NCI-H524 (cell line): ENCODE measurements at regions not wholly inside any gene's neighbourhood (a gene's known extent, or its start where the extent isn't known, plus 50 kb on each side); places are given as distances from the start of the nearest gene placed in this dataset.
"Not testable (repeated sequence)": the region's sequence is repeated elsewhere in the genome, so short reads cannot be mapped to it uniquely, and the experiment has no call there.

Source experiments
- DNase-seq, 2 experiments: peaks; one replicate each; lab custom pipeline; 2025; lab: John Stamatoyannopoulos, UW

- no peak for DNase-seq
Measured at GRCh38 chrX:95218976-95219375, 1465.7 kb upstream of the DIAPH2 start.

- DNase-seq, result no peak
Measured at GRCh38 chrX:95248386-95248785, 1436.3 kb upstream of the DIAPH2 start.

GRCh38 chrX:95290455-95290854 lies 1394.2 kb upstream of the DIAPH2 start:
- DNase-seq, result peak in 1 of 2 experiments; percentile 4

DNA sequence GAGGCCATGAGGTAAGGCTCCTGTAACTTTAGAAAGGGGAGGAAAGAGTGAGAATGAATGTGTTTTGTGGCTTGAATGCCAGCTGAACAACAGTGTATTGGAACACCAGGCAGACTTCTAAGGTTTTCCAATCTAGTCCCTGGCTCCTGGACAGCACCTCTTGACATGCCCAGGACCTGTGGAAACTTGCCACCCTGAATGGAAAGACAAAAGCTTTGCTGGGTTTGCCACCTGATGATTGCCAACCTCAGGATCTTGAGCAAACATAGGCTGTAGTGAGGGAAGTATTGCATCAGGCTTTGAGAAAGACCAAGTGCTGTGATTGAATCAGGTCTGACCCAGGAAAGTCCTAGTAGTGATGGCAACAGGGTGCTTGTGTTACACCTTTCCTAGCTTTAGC lies 1393.1 kb upstream of the DIAPH2 start:
- no peak for DNase-seq

DNA sequence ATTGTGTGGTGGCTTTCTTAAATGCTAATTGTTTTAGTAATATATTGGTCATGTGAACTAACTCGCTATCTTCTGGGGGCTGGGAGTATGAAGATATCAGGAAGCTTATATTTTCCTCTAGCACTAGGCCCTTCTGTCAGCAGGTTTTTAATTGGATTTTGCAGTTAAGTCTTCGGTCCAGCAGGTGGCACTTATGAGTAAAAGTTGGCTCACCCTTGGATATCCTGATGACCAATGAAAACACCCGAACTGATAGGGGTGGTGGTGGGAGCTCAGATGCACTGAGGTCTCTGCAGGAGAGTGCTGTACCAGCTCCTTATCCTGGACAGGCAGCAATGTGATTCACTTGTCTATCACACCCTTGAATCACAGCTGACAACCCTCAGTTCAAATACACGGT lies 1365.8 kb upstream of the DIAPH2 start:
- peak; percentile 15 to 41 for DNase-seq

DNA sequence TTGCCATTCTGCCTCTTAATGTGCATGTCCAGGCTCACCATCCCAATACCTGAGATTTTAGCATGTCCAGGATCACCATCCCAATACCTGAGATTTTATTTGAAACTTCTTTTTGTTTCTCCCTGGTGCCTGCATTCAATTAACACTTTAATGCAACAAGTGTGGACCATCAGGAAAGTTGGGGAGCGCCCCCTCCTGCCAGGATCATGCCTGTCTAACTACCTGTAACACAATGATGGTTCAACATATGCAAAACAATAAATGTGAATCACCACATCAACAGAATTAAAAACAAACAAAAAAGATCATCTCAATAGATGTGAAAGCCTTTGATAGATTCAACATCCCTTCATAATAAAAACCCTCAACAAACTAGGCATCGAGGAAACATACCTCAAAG lies 1359.5 kb upstream of the DIAPH2 start:
- DNase-seq, result no peak

DNA sequence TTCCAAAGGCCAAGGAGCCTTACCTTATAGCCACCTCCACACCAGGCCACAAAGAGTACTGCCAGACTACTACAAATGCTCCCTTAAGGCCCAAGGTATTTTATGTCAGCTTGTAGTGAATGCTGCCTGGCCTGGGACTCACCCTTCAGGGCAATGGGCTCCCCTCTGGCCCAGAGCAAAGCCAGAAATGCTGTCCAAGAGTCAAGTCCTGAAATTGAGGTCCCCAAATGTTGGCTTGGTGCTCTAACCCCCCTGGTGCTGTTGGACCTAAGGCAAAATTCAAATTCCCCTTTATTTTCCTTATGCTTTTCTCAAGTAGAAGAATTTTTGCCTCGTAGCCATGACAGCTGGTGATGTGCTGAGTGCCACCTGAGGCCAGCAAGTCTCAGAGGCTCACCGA lies 1354.3 kb upstream of the DIAPH2 start:
- no peak for DNase-seq

DNA sequence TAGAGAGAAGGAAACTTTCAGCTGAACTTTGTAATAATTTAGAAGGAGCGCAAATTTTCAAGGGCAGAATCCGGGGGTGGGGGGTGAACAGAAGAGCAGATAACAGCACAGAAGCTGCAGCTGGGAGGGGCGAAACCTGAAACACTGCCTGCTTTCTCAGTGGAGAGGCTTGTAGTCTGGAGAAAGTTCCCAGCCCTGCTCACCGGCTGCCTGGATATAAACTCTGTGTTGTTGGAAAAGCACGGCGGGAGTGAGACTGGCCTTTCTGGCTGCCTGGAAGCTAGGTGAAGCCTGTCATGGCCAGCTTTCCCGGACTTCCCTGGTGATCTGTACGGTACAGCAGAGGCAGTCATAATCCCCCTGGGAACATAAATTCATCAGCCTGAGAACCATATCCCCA lies 1352.1 kb upstream of the DIAPH2 start:
- no peak for DNase-seq

- peak in 1 of 2 experiments; percentile 40 for DNase-seq
Measured at GRCh38 chrX:95346856-95347255, 1337.8 kb upstream of the DIAPH2 start.

GRCh38 chrX:95350774-95351488 lies 1333.7 kb upstream of the DIAPH2 start:
- no peak for DNase-seq

DNA sequence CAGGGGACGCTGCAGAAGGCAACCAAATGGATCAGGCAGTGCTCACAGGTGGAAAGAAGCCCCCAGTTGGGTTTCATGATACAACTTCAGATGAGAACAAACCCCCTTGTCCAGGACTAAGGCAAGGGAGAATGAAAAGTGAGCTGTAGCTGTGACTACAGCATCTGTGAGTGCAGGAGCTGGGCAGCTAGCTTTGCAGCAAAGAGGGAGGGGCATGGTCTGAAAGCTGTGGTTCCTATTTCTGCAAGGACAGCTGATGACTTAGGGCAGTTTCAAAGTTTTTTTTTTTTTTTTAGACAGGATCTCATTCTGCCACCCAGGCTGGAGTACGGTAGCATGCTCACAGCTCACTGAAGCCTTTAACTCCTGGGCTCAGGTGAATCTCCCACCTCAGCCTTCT lies 1317.4 kb upstream of the DIAPH2 start:
- no peak for DNase-seq

GRCh38 chrX:95382799-95383198 lies 1301.8 kb upstream of the DIAPH2 start:
- no peak for DNase-seq

DNA sequence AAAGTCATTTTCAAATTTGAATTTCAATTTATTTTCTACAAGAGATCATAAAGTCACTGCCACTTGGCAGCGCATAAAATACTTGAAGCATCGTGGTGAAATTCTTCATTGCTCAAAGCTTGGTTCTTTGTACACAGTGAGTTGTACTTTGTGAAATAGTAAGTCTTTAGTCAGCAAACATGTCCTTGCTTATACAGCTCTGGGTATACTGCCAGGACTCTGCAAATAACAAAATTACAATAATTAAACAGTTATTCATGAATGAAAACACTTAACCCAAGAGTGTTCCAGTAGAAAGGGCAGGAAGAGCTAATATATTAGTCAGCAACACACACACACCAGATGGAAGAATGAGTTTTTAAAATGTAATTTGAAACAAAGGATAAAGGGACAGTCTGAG lies 1300.9 kb upstream of the DIAPH2 start:
- no peak for DNase-seq

- DNase-seq, result no peak
Measured at GRCh38 chrX:95427389-95427788, 1257.3 kb upstream of the DIAPH2 start.

- no peak for DNase-seq
Measured at GRCh38 chrX:95435198-95435597, 1249.4 kb upstream of the DIAPH2 start.

GRCh38 chrX:95441836-95442235 lies 1242.8 kb upstream of the DIAPH2 start:
- DNase-seq, result no peak

DNA sequence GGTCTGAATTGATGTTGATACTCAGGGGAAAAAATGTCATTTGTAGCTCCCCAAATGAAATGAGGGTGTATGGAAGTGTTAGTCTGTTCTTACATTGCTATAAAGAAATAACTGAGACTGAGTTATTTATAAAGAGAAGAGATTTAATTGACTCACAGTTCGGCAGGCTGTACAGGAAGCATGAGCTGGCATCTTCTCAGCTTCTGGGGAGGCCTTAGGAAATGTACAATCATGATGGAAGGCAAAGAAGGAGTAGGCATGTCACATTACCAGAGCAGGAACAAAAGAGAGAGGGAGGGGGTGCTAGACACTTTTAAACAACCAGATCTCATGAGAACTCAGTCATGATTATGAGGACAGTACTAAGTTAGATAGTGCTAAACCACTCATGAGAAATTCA lies 1199.9 kb upstream of the DIAPH2 start:
- DNase-seq, result no peak

GRCh38 chrX:95505721-95506120 lies 1178.9 kb upstream of the DIAPH2 start:
- DNase-seq, result peak in 1 of 2 experiments; percentile 19

DNA sequence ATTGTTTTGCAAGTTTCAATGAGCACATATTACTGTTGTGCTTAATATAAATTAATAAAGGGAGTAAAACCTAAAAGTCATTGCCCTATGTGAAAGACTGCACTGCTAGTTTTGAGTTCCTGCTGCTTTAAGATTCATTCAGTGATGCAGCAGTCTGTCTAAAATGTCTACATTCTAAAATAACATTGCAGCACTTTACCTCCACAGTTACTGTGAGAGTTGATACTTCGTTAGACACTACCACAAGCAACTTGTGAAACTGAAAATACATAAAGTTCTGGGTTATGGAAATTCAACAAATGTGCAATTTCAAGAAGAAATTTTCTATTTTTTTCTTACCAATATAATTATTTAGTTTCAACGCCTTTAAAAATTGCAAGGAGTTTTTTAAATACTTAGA lies 1175.2 kb upstream of the DIAPH2 start:
- no peak for DNase-seq

- not testable (repeated sequence) for DNase-seq
Measured at GRCh38 chrX:95524018-95524417, 1160.6 kb upstream of the DIAPH2 start.

- DNase-seq, result no peak
Measured at GRCh38 chrX:95536111-95536510, 1148.5 kb upstream of the DIAPH2 start.

DNA sequence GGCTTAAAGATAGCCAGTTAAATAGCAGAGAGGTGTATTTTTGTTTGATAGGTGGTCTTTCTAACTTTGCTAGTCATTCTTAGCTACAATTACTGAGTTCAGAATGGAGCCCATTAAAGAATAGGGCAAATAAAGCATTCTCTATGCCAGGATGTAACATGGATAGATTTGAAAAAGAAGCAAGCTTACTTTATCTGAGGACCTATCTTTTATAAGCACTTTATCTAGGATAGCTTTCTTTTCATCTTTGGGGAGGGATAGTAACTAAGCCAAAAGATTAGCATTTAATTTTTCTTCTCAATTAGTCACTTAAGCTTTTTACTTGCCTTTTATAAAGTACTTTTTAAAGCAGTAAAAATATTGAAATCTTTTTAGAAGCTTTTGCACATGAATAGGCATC lies 1148.0 kb upstream of the DIAPH2 start:
- no peak for DNase-seq

DNA sequence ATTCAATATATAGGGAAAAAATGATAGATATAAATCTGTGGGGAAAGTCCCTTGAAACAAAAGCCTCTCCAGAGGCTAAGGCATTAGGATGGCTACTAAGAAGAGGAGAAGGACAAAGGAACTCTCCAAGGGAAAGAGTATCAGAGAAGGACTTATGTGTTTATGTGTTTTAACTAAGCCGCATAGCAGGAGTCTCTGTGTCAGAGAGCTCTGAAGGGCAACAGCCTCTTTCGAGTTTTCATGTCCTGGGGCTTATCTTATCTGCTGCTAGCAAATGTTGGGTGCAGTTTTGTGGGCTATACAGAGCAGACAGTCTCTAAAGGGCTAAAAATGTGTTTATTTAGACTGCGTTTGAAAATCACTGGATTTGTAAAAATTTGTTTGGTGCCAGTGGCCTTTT lies 1145.6 kb upstream of the DIAPH2 start:
- no peak for DNase-seq

DNA sequence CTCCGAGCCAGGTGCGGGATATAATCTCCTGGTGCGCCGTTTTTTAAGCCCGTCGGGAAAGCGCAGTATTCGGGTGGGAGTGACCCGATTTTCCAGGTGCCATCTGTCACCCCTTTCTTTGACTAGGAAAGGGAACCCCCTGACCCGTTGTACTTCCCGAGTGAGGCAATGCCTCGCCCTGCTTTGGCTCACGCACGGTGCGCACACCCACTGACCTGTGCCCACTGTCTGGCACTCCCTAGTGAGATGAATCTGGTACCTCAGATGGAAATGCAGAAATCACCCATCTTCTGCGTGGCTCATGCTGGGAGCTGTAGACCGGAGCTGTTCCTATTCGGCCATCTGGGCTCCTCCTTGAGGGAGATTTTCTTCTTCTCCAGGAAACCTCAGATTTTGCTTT lies 1135.1 kb upstream of the DIAPH2 start:
- not testable (repeated sequence) for DNase-seq
